ENCODE measurements at regions not wholly inside any gene's neighbourhood (a gene's known extent, or its start where the extent isn't known, plus 50 kb on each side); places are given as distances from the start of the nearest gene placed in this dataset.

DNA sequence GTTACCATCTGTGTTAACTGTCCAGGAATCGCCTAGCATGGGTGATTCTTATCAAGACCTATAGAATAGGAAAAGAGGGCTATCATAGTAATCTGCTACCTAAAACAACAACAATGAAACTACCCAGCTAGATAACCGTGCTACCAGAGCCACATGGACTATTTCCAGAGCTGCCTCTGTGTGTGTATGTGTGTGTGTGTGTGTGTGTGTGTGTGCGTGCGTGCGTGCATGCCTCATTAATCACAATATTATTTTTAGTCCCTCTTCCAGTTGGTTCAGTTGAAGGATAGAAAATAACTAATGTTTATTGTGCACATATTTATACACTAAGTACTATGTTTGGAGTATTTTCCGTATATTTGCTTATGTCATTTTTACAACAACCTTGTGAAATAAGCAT, 201.1 kb downstream of the SP3 start:
- Histone ChIP-seq H3K36me3 (ENCODE audit: low read depth) (no peaks in the 10 kb centered on the region), H3K27me3 (ENCODE audit: insufficient read depth, poor library complexity, severe bottlenecking) (no peaks in the 10 kb centered on the region), H3K4me3 (ENCODE audit: severe bottlenecking) (no peak overlapping the region), H3K4me1 (ENCODE audit: insufficient read depth, poor library complexity, severe bottlenecking) (no peaks in the 10 kb centered on the region), H3K9me3 (ENCODE audit: severe bottlenecking) (no peaks in the 10 kb centered on the region), H3K27ac (ENCODE audit: poor library complexity, severe bottlenecking) (no peak overlapping the region)
- DNase-seq (ENCODE audit: low spot score) (no peak), ATAC-seq (ENCODE audit: low read depth) (no peak)
- TF ChIP-seq, protein P1, sequence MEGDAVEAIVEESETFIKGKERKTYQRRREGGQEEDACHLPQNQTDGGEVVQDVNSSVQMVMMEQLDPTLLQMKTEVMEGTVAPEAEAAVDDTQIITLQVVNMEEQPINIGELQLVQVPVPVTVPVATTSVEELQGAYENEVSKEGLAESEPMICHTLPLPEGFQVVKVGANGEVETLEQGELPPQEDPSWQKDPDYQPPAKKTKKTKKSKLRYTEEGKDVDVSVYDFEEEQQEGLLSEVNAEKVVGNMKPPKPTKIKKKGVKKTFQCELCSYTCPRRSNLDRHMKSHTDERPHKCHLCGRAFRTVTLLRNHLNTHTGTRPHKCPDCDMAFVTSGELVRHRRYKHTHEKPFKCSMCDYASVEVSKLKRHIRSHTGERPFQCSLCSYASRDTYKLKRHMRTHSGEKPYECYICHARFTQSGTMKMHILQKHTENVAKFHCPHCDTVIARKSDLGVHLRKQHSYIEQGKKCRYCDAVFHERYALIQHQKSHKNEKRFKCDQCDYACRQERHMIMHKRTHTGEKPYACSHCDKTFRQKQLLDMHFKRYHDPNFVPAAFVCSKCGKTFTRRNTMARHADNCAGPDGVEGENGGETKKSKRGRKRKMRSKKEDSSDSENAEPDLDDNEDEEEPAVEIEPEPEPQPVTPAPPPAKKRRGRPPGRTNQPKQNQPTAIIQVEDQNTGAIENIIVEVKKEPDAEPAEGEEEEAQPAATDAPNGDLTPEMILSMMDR (IDR thresholded peaks at IDR 0.05; ENCODE audit: poor library complexity, severe bottlenecking), result no peak

DNA sequence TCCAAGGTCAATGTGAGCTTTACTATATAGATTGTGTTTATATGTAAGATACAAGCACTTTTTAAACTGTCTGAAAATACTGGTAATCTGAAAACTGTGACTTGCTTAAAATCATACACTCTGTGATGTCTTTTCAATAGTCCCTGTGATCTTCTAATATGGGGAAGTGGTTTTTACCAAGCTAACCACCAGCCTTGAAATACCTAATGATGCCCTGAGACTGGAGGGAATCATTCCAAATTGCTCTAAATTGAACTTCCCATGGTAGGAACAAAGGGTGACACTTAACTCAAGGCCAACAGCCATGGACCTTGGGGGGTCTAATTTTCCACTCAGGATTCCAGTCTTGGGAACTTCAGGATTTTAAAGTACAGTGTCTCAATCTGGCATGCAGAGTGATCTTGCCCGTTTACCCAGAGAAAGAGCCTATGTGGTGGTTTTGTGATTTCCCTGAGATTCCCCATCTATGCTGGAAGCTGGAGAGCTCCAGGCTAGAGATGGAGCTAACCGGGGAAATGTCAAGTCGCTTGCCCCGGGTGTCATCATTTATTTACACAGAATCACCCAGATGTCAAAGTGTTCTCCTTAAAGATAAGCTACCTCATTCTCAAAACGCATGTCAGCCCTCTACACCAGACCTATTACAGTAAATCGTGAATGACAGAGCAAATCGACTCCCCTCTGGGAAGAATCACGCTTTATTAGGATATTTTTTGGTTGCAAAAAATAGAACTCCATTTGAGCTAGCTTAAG, 198.5 kb downstream of the SP3 start:
- no peaks in the 10 kb centered on the region for H3K4me1 ChIP-seq (ENCODE audit: insufficient read depth, poor library complexity, severe bottlenecking)
- DNase-seq (ENCODE audit: low spot score) (no peak), ATAC-seq (ENCODE audit: low read depth) (no peak)
- H3K36me3 ChIP-seq (ENCODE audit: low read depth), result no peaks in the 10 kb centered on the region
- H3K4me3 ChIP-seq (ENCODE audit: severe bottlenecking), result no peak overlapping the region
- H3K27me3 ChIP-seq (ENCODE audit: insufficient read depth, poor library complexity, severe bottlenecking), result no peaks in the 10 kb centered on the region
- no peak overlapping the region for H3K27ac ChIP-seq (ENCODE audit: poor library complexity, severe bottlenecking)
- TF ChIP-seq, protein P1 (IDR thresholded peaks at IDR 0.05; ENCODE audit: poor library complexity, severe bottlenecking), result no peak
- no peaks in the 10 kb centered on the region for H3K9me3 ChIP-seq (ENCODE audit: severe bottlenecking)

DNA sequence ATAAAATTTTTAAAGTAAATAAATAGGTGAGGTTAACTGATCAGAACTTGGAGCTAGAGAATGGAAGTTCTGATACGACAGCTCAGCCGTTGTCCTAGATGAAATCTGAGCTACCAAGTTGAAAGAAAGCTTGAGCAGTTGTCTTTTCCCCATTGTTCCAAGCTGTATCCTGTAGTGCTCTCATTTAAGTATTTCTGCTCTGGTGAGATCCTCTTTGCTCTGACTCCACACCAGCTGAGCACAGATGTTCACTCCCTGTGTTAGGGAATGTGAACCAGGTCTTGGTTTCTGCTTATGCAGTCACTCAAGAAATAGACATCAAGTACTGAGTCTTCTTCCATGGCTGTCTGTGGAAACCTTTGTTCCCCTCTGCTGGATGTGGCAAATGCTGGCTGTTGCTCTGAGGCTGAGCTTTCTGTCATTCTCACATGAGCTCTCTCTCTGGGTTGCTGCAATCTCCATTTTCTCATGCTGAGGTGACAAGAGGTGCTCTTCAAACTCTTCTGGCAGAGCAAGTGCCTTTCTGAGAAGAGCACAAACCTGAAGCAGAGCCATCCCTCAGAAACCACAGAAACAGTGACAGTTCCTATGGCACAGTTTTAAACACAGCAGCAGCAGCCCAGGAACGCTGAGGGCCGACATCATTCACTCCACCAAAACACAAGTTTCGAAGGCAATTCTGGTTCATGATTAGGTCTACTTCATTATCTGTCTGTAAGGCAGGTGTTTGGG, 194.1 kb downstream of the SP3 start:
- H3K27me3 ChIP-seq (ENCODE audit: insufficient read depth, poor library complexity, severe bottlenecking), result no peaks in the 10 kb centered on the region
- no peak for ATAC-seq (ENCODE audit: low read depth)
- H3K27ac ChIP-seq (ENCODE audit: poor library complexity, severe bottlenecking), result no peak overlapping the region

DNA sequence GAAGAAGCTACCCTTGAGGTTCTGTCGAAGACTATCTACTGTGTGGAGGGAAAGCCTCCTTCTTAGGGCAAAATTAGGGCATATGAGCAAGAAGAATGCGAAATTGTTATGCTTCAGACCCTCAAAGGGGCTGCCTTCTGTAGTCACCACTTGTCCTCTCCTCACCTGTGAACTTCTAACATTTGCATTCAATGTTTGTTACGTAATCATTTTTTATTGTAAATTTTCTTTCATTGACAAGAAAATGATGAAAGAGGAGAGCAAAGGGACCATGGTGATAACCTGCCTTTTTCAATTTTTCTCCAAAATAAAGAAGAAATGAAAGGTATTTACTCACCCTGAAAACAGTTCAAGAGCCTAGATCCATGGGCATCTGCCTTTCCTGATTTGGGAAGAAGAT, 193.0 kb downstream of the SP3 start:
- no peaks in the 10 kb centered on the region for H3K36me3 ChIP-seq (ENCODE audit: low read depth)
- no peaks in the 10 kb centered on the region for H3K9me3 ChIP-seq (ENCODE audit: severe bottlenecking)
- H3K27ac ChIP-seq (ENCODE audit: poor library complexity, severe bottlenecking), result no peak overlapping the region
- ATAC-seq (ENCODE audit: low read depth), result no peak
- H3K4me1 ChIP-seq (ENCODE audit: insufficient read depth, poor library complexity, severe bottlenecking), result peaks cover 3% of the 10 kb centered on the region
- no peak overlapping the region for H3K4me3 ChIP-seq (ENCODE audit: severe bottlenecking)
- H3K27me3 ChIP-seq (ENCODE audit: insufficient read depth, poor library complexity, severe bottlenecking), result no peaks in the 10 kb centered on the region
- no peak for DNase-seq (ENCODE audit: low spot score)
- TF ChIP-seq, protein P1 (IDR thresholded peaks at IDR 0.05; ENCODE audit: poor library complexity, severe bottlenecking), result no peak

More for the DNA sequence above, 194.1 kb downstream of the SP3 start:
- Histone ChIP-seq H3K9me3 (ENCODE audit: severe bottlenecking) (no peaks in the 10 kb centered on the region), H3K4me3 (ENCODE audit: severe bottlenecking) (no peak overlapping the region), H3K4me1 (ENCODE audit: insufficient read depth, poor library complexity, severe bottlenecking) (peaks cover 3% of the 10 kb centered on the region), H3K36me3 (ENCODE audit: low read depth) (no peaks in the 10 kb centered on the region)
- no peak for DNase-seq (ENCODE audit: low spot score)
- TF ChIP-seq, protein P1 (IDR thresholded peaks at IDR 0.05; ENCODE audit: poor library complexity, severe bottlenecking), result no peak

DNA sequence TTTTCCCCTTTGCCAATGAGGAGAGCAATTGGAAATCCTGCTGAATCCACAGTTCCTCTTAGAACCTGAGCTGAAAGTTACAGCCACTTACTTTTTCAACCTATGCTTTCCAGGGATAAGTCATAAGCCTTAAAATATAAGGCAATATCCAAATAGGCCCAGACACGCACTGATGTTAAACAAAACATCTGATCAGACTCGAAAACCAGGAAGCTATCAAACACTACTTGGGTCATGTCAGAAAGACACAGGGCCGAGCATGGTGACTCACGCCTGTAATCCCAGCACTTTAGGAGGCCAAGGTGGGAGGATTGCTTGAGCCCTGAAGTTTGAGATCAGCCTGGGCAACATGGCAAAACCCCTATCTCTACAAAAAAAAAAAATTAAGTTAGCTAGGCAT, 192.1 kb downstream of the SP3 start:
- no peaks in the 10 kb centered on the region for H3K36me3 ChIP-seq (ENCODE audit: low read depth)
- peak; percentile 36; the same call in 2 of the 3 replicates for ATAC-seq (ENCODE audit: low read depth)
- H3K4me3 ChIP-seq (ENCODE audit: severe bottlenecking), result no peak overlapping the region
- H3K4me1 ChIP-seq (ENCODE audit: insufficient read depth, poor library complexity, severe bottlenecking), result peaks cover 3% of the 10 kb centered on the region
- no peak overlapping the region for H3K27ac ChIP-seq (ENCODE audit: poor library complexity, severe bottlenecking)
- no peaks in the 10 kb centered on the region for H3K27me3 ChIP-seq (ENCODE audit: insufficient read depth, poor library complexity, severe bottlenecking)
- no peak for DNase-seq (ENCODE audit: low spot score)
- TF ChIP-seq, protein P1 (IDR thresholded peaks at IDR 0.05; ENCODE audit: poor library complexity, severe bottlenecking), result no peak
- no peaks in the 10 kb centered on the region for H3K9me3 ChIP-seq (ENCODE audit: severe bottlenecking)
